ENCODE measurements at regions not wholly inside any gene's neighbourhood (a gene's known extent, or its start where the extent isn't known, plus 50 kb on each side); places are given as distances from the start of the nearest gene placed in this dataset.

DNA sequence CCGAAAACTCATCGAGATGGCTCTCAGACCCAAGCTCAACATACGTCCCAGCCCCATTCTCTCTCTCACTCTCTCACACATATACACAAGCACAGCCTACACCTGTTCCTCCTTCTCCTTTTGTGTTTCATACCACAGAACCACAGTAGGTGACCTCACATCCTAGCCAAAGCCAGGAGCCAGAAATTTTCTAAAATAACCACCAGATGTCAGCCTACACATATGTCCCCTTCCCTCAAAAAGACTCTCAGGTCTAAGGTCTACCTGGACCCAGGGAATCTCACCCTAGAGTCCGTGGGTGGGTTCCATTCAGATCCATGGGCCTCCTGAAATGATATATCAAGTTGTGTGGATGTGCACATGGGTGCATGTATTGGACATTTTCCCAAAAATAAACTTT, 104.2 kb upstream of the IPO5 start:
- no peak overlapping the region for H3K27ac ChIP-seq
- H3K4me3 ChIP-seq: no peak overlapping the region

- no peak overlapping the region for H3K4me3 ChIP-seq
- H3K27ac ChIP-seq: no peak overlapping the region
Observed at GRCh38 chr13:97851269-97851668, 102.2 kb upstream of the IPO5 start.

- Histone ChIP-seq H3K27ac (no peak overlapping the region), H3K4me3 (no peak overlapping the region)
Observed at GRCh38 chr13:97852181-97852874, 101.1 kb upstream of the IPO5 start.

- Histone ChIP-seq H3K4me3 (no peak overlapping the region), H3K27ac (peak overlapping the region in 1 of 21 experiments; percentile 3)
Observed at GRCh38 chr13:97853550-97853949, 99.9 kb upstream of the IPO5 start.

GRCh38 chr13:97855570-97856303, 97.7 kb upstream of the IPO5 start:
- no peak overlapping the region for H3K27ac ChIP-seq
- H3K4me3 ChIP-seq: no peak overlapping the region

- Histone ChIP-seq H3K4me3 (no peak overlapping the region), H3K27ac (no peak overlapping the region)
Observed at GRCh38 chr13:97856304-97856675, 97.2 kb upstream of the IPO5 start.

- no peak overlapping the region for H3K4me3 ChIP-seq
- no peak overlapping the region for H3K27ac ChIP-seq
Observed at GRCh38 chr13:97858161-97858560, 95.3 kb upstream of the IPO5 start.

- no peak overlapping the region for H3K4me3 ChIP-seq
- H3K27ac ChIP-seq: no peak overlapping the region
Observed at GRCh38 chr13:97866346-97866745, 87.1 kb upstream of the IPO5 start.

DNA sequence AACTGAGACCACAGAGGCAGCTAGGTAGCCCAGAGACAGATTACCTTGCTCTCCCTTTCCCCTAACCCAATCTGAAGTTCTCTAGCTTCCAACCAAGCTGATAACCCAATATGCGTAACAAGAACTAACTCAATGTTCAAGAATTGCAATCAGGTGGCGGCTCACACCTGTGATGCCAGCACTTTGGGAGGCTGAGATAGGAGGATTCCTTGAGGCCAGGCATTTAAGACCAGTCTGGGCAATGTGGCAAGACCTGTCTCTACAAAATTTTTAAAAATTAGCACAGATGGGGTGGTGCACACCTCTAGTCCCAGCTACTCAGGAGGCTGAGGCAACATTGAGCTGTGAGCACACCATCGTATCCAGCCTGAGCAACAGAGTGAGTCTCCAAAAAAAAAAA, 86.7 kb upstream of the IPO5 start:
- H3K4me3 ChIP-seq: no peak overlapping the region
- H3K27ac ChIP-seq: no peak overlapping the region

DNA sequence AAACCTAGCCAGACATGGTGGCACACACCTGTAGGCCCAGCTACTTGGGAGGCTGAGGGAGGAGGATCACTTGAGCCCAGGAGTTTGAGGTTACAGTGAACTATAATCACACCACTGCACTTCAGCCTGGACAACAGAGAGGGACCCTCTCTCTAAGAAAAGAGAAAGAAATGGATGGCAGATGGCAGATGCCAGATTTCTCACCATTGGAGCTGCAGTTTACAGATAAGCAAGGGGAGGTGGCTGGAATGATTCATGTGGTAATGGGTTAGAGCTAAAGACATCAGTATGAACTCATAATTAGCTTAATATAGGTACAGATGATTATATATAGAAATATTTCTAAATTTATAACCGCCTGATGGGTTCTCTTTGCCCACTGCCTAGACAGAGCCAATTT, 80.1 kb upstream of the IPO5 start:
- H3K27ac ChIP-seq: no peak overlapping the region

DNA sequence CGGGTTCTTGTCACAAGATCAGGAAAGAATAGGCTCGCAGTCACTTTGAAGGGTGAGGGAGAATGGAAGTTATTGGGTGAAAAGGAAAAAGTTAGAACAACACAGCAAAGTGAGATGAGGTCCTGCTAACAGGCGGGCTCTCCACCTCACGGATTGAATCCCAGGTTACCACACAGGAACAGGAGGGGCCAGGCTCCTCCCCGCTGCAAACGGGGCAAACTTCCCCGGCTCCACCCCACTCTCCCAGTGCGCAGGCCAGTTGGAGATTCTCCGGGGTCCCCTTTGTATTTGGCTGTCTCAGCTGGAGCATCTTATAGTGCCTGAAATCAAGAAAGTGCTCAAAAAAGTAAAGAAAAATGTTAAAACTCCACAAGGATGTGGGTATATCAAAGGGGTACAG, 78.3 kb upstream of the IPO5 start:
- Histone ChIP-seq H3K4me3 (peak overlapping the region in 2 of 7 experiments; percentile 9 to 27), H3K27ac (peak overlapping the region in 2 of 21 experiments; percentile 42 to 44)

More for the DNA sequence above, 80.1 kb upstream of the IPO5 start:
- no peak overlapping the region for H3K4me3 ChIP-seq

DNA sequence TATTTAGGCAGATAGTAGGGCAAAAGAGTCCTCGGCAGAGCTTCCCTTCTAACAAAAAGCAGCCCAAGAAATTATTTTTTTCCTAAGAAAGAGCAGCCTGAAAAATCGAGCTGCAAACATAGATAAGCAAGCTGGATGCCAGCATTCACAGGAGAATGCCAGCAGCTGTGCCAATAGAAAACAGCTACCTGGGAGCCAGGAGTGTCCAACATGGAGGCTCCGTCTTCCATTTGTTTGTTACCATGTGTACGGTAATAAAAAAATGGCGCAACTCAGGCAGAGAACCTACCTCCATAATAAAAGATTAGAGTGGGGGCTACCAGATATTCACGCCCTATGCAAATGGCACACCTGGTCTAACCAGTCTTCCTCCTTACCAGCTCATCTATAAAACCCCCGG, 77.6 kb upstream of the IPO5 start:
- Histone ChIP-seq H3K27ac (peak overlapping the region in 2 of 21 experiments; percentile 42 to 44), H3K4me3 (peak overlapping the region in 2 of 7 experiments; percentile 9 to 27)

GRCh38 chr13:97878431-97879375, 74.8 kb upstream of the IPO5 start:
- no peak overlapping the region for H3K4me3 ChIP-seq
- H3K27ac ChIP-seq: peak overlapping the region in 5 of 21 experiments; percentile 12 to 85 (median 78)

- Histone ChIP-seq H3K4me3 (no peak overlapping the region), H3K27ac (peak overlapping the region in 16 of 21 experiments; percentile 12 to 85 (median 53))
Observed at GRCh38 chr13:97879646-97880310, 73.7 kb upstream of the IPO5 start.

DNA sequence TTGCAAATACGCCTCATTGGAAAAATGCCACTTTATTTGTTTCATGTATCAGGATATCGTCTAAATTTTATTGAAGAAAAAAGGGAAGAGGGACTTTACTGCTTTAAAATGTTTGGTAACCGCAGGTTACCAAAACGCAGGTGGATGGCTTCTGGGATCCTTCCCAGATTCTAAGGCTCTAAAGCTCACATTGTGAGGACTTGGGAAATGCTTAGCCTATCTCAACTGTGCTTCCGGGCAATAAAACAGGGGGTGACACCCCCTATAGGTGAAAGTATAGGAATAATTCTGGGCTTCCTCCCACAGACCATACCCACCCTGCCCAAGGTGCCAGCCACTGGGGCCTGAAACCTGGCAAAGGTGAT, 73.2 kb upstream of the IPO5 start:
- Histone ChIP-seq H3K27ac (peak overlapping the region in 6 of 21 experiments; percentile 25 to 61 (median 47)), H3K4me3 (no peak overlapping the region)

DNA sequence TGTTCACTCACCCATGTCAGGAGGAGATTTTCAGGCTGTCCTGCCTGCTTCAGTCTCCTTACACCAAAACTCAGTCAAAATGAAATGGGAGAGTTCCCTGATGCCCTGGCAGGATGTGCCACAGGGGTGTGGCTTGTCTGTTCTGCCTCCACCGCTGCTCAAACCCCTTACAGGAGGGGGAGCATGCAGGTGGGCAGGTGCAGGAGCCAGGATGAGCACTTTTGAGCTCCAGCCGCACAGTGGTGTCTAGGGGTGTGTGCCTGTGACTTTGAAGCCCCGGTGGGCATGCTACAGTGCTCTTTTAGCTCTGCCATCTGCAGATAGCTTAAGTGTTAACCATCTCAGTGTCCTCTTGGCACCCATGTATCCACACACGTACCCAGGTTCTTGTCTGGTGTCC, 71.9 kb upstream of the IPO5 start:
- H3K27ac ChIP-seq: no peak overlapping the region
- no peak overlapping the region for H3K4me3 ChIP-seq

DNA sequence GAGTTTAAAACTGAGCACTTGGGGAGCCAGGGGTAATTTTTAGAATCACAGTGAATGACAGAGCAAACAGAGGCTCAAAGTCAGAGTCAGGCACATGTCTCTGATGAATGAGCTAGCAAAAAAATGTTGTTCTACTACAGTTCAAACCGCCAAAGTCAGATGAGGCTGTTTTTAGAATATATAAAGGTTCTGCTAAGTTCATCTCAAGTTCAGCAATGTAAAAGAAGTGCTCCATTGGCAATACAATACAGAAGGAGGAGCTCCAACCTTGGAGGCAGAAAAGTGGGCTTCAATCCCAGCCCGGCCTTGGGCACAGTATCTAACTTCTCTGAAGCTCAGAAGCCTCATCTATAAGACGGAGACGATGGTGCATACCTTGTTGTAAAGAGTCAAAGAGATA, 70.1 kb upstream of the IPO5 start:
- H3K27ac ChIP-seq: no peak overlapping the region
- H3K4me3 ChIP-seq: no peak overlapping the region

DNA sequence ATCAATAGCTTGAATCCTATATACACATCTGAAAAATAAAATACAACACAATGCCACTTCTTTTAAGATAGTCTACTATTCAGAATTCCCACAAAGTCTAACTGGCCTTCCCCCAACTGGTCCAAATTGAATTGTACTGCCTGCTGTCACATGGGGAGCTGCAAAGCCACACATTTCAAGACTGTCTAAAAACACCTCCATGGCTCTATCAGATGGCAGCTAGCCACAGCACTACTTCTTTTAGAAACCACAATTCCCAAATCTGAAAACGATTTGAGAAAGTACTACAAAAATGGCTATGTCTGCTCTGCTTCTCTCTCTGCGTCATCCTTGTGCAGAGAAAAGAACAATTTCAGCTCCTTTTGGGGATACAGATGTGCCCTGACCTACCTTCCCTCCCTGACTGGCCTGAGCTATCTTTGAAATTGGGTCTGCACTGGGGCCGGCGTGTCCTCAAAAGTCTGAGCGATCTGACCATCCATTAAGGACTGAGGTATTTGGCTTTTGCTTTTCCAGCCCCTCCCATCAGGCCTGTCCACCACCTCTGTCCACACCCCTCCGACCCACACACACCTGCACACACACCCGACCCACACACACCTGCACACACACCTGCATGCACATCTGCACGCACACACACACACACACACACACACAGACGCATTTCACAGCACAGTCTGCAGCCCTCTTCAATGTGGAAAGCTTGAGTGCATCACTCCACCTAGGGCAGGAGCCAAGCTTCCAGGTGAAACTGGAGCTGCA, 68.6 kb upstream of the IPO5 start:
- no peak overlapping the region for H3K27ac ChIP-seq
- H3K4me3 ChIP-seq: no peak overlapping the region

GRCh38 chr13:97885641-97886040, 67.8 kb upstream of the IPO5 start:
- no peak overlapping the region for H3K27ac ChIP-seq
- no peak overlapping the region for H3K4me3 ChIP-seq
